Activated CD4-positive, alpha-beta T cell treated with anti-CD3 and anti-CD28 coated beads, Interleukin-2, amount 10 ng/mL, durations not matched to agents 24 days and 14 days (primary cell): ENCODE measurements at regions not wholly inside any gene's neighbourhood (a gene's known extent, or its start where the extent isn't known, plus 50 kb on each side); places are given as distances from the start of the nearest gene placed in this dataset.
"Not testable (repeated sequence)": the region's sequence is repeated elsewhere in the genome, so short reads cannot be mapped to it uniquely, and the experiment has no call there.

Experiments used
- DNase-seq: peaks from one replicate; pipeline ENCODE4 v3.0.0; 2022
- H3K27ac Mint-ChIP-seq: one replicate; pipeline ENCODE4 v1.8.0; 2022; ENCODE audit warnings: mild to moderate bottlenecking, mixed read lengths
- H3K27me3 Mint-ChIP-seq: one replicate; pipeline ENCODE4 v1.8.0; 2022; ENCODE audit warnings: mixed read lengths
- H3K36me3 Mint-ChIP-seq: one replicate; pipeline ENCODE4 v1.8.0; 2022; ENCODE audit warnings: low read depth, mild to moderate bottlenecking, mixed read lengths
- H3K4me1 Mint-ChIP-seq: one replicate; pipeline ENCODE4 v1.8.0; 2021; ENCODE audit warnings: mixed read lengths
- H3K4me3 Mint-ChIP-seq: one replicate; pipeline ENCODE4 v1.8.0; 2022; ENCODE audit warnings: mild to moderate bottlenecking, moderate library complexity, mixed read lengths
- H3K9me3 Mint-ChIP-seq: one replicate; pipeline ENCODE4 v1.8.0; 2021; ENCODE audit warnings: mixed read lengths
- intact Hi-C: fragments of 100-400 bp; cut with micrococcal nuclease; formaldehyde crosslinking; loops from one replicate; pipeline ENCODE4 v1.15.1; 2023

- intact Hi-C loops = no loop called here
- Mint-ChIP-seq H3K27ac (no peak overlapping the region), H3K4me1 (no peaks in the 10 kb centered on the region), H3K4me3 (no peak overlapping the region), H3K9me3 (no peaks in the 10 kb centered on the region), H3K27me3 (peaks cover 4% of the 10 kb centered on the region), H3K36me3 (no peaks in the 10 kb centered on the region)
- DNase-seq = no peak
Measured at GRCh38 chr6:90894285-90895130, 307.6 kb upstream of the MAP3K7 start.

- H3K27me3 Mint-ChIP-seq = peaks cover 4% of the 10 kb centered on the region
- no peak for DNase-seq
- no peaks in the 10 kb centered on the region for H3K36me3 Mint-ChIP-seq
- no peak overlapping the region for H3K4me3 Mint-ChIP-seq
- no peaks in the 10 kb centered on the region for H3K4me1 Mint-ChIP-seq
- H3K9me3 Mint-ChIP-seq = no peaks in the 10 kb centered on the region
- no peak overlapping the region for H3K27ac Mint-ChIP-seq
- intact Hi-C loops = no loop called here
Measured at GRCh38 chr6:90893400-90893799, 306.5 kb upstream of the MAP3K7 start.

GRCh38 chr6:90892271-90892670, 305.4 kb upstream of the MAP3K7 start:
- Mint-ChIP-seq H3K4me1 (no peaks in the 10 kb centered on the region), H3K27ac (no peak overlapping the region), H3K27me3 (peaks cover 8% of the 10 kb centered on the region), H3K36me3 (no peaks in the 10 kb centered on the region), H3K4me3 (no peak overlapping the region), H3K9me3 (no peaks in the 10 kb centered on the region)
- no peak for DNase-seq
- intact Hi-C loops = no loop called here

- no peaks in the 10 kb centered on the region for H3K4me1 Mint-ChIP-seq
Measured at GRCh38 chr6:90891355-90891754, 304.5 kb upstream of the MAP3K7 start.

GRCh38 chr6:90890683-90891330, 303.9 kb upstream of the MAP3K7 start:
- intact Hi-C loops = no loop called here
- no peak overlapping the region for H3K4me3 Mint-ChIP-seq
- no peaks in the 10 kb centered on the region for H3K9me3 Mint-ChIP-seq
- no peak for DNase-seq
- H3K36me3 Mint-ChIP-seq = no peaks in the 10 kb centered on the region
- peaks cover 6% of the 10 kb centered on the region for H3K27me3 Mint-ChIP-seq
- H3K27ac Mint-ChIP-seq = no peak overlapping the region
- no peaks in the 10 kb centered on the region for H3K4me1 Mint-ChIP-seq

More at GRCh38 chr6:90891355-90891754, 304.5 kb upstream of the MAP3K7 start:
- intact Hi-C loops = no loop called here
- H3K9me3 Mint-ChIP-seq = no peaks in the 10 kb centered on the region
- H3K4me3 Mint-ChIP-seq = no peak overlapping the region
- H3K27ac Mint-ChIP-seq = no peak overlapping the region
- peaks cover 6% of the 10 kb centered on the region for H3K27me3 Mint-ChIP-seq
- no peak for DNase-seq
- no peaks in the 10 kb centered on the region for H3K36me3 Mint-ChIP-seq

- H3K9me3 Mint-ChIP-seq = peaks cover 1% of the 10 kb centered on the region
- H3K4me1 Mint-ChIP-seq = no peaks in the 10 kb centered on the region
- no peak overlapping the region for H3K4me3 Mint-ChIP-seq
- intact Hi-C loops = no loop called here
- H3K27ac Mint-ChIP-seq = no peak overlapping the region
- peaks cover 4% of the 10 kb centered on the region for H3K27me3 Mint-ChIP-seq
- no peaks in the 10 kb centered on the region for H3K36me3 Mint-ChIP-seq
- no peak for DNase-seq
Measured at GRCh38 chr6:90887764-90888163, 300.9 kb upstream of the MAP3K7 start.

GRCh38 chr6:90885611-90886056, 298.8 kb upstream of the MAP3K7 start:
- Mint-ChIP-seq H3K9me3 (peaks cover 7% of the 10 kb centered on the region), H3K4me1 (no peaks in the 10 kb centered on the region), H3K4me3 (no peak overlapping the region), H3K36me3 (no peaks in the 10 kb centered on the region), H3K27me3 (peaks cover 8% of the 10 kb centered on the region), H3K27ac (no peak overlapping the region)
- intact Hi-C loops = no loop called here
- no peak for DNase-seq

- intact Hi-C loops, H3K36me3 Mint-ChIP-seq, H3K4me3 Mint-ChIP-seq, H3K9me3 Mint-ChIP-seq, DNase-seq, H3K4me1 Mint-ChIP-seq, H3K27ac Mint-ChIP-seq, H3K27me3 Mint-ChIP-seq: not testable (repeated sequence)
Measured at GRCh38 chr6:90885137-90885536, 298.3 kb upstream of the MAP3K7 start.

GRCh38 chr6:90877616-90878015, 290.7 kb upstream of the MAP3K7 start:
- no peak overlapping the region for H3K27ac Mint-ChIP-seq
- H3K4me3 Mint-ChIP-seq = no peak overlapping the region
- H3K36me3 Mint-ChIP-seq = no peaks in the 10 kb centered on the region
- H3K9me3 Mint-ChIP-seq = peaks cover 4% of the 10 kb centered on the region
- intact Hi-C loops = no loop called here
- DNase-seq = no peak
- no peaks in the 10 kb centered on the region for H3K4me1 Mint-ChIP-seq
- H3K27me3 Mint-ChIP-seq = peaks cover 11% of the 10 kb centered on the region

- H3K9me3 Mint-ChIP-seq = no peaks in the 10 kb centered on the region
- H3K36me3 Mint-ChIP-seq = no peaks in the 10 kb centered on the region
- H3K27me3 Mint-ChIP-seq = peaks cover 14% of the 10 kb centered on the region
- H3K4me3 Mint-ChIP-seq = no peak overlapping the region
- no peaks in the 10 kb centered on the region for H3K4me1 Mint-ChIP-seq
- no peak overlapping the region for H3K27ac Mint-ChIP-seq
- no peak for DNase-seq
- intact Hi-C loops = no loop called here
Measured at GRCh38 chr6:90874931-90875330, 288.1 kb upstream of the MAP3K7 start.

- Mint-ChIP-seq H3K27me3 (peaks cover 18% of the 10 kb centered on the region), H3K27ac (no peak overlapping the region), H3K9me3 (no peaks in the 10 kb centered on the region), H3K4me3 (no peak overlapping the region), H3K36me3 (no peaks in the 10 kb centered on the region), H3K4me1 (no peaks in the 10 kb centered on the region)
- no peak for DNase-seq
- intact Hi-C loops = no loop called here
Measured at GRCh38 chr6:90872981-90873380, 286.1 kb upstream of the MAP3K7 start.

GRCh38 chr6:90870561-90870960, 283.7 kb upstream of the MAP3K7 start:
- peaks cover 14% of the 10 kb centered on the region for H3K27me3 Mint-ChIP-seq
- intact Hi-C loops = no loop called here
- no peaks in the 10 kb centered on the region for H3K36me3 Mint-ChIP-seq
- DNase-seq = no peak
- H3K27ac Mint-ChIP-seq = no peak overlapping the region
- H3K4me3 Mint-ChIP-seq = no peak overlapping the region
- no peaks in the 10 kb centered on the region for H3K4me1 Mint-ChIP-seq
- H3K9me3 Mint-ChIP-seq = no peaks in the 10 kb centered on the region

- no peak overlapping the region for H3K4me3 Mint-ChIP-seq
- H3K9me3 Mint-ChIP-seq = no peaks in the 10 kb centered on the region
- H3K4me1 Mint-ChIP-seq = no peaks in the 10 kb centered on the region
- intact Hi-C loops = no loop called here
- no peaks in the 10 kb centered on the region for H3K36me3 Mint-ChIP-seq
- H3K27me3 Mint-ChIP-seq = peaks cover 12% of the 10 kb centered on the region
- DNase-seq = no peak
- no peak overlapping the region for H3K27ac Mint-ChIP-seq
Measured at GRCh38 chr6:90868656-90869055, 281.8 kb upstream of the MAP3K7 start.

GRCh38 chr6:90868256-90868655, 281.4 kb upstream of the MAP3K7 start:
- no peak for DNase-seq
- Mint-ChIP-seq H3K4me3 (no peak overlapping the region), H3K27me3 (peaks cover 10% of the 10 kb centered on the region), H3K27ac (no peak overlapping the region), H3K36me3 (no peaks in the 10 kb centered on the region), H3K4me1 (no peaks in the 10 kb centered on the region), H3K9me3 (no peaks in the 10 kb centered on the region)
- intact Hi-C loops = no loop called here
